ENCODE measurements at regions not wholly inside any gene's neighbourhood (a gene's known extent, or its start where the extent isn't known, plus 50 kb on each side); places are given as distances from the start of the nearest gene placed in this dataset.
A peak's percentile ranks its signal among the peaks of the same experiment; 100 is the strongest.

GRCh38 chr14:34059925-34060650 lies 109.2 kb upstream of the EGLN3 start (continued):
- TF ChIP-seq RAD21 (conservative IDR thresholded peaks at IDR 0.05 in 1 of 2, IDR thresholded peaks at IDR 0.05 in 1 of 2) = peak in 1 of 2 experiments; percentile 56; a peak in 3 of 5 replicates
- TF ChIP-seq ZC3H11A (IDR thresholded peaks at IDR 0.05) = no peak
- TF ChIP-seq GATA3 (IDR thresholded peaks at IDR 0.05; ENCODE audit: borderline replicate concordance) = no peak
- TF ChIP-seq ZNF302 (CRISPR knock-in tag; IDR thresholded peaks at IDR 0.05) = no peak
- no peak for TF ChIP-seq CEBPB (IDR thresholded peaks at IDR 0.05)
- no peak for TF ChIP-seq CHD4 (IDR thresholded peaks at IDR 0.05; ENCODE audit: borderline replicate concordance)
- TF ChIP-seq HMGXB4 (CRISPR knock-in tag; IDR thresholded peaks at IDR 0.05; ENCODE audit: borderline replicate concordance) = no peak
- no peak for TF ChIP-seq ZFP36 (IDR thresholded peaks at IDR 0.05; ENCODE audit: borderline replicate concordance, partially characterized antibody)
- no peak for TF ChIP-seq RFX5 (IDR thresholded peaks at IDR 0.05)
- TF ChIP-seq EP300 (IDR thresholded peaks at IDR 0.05) = no peak
- TF ChIP-seq TP53 (CRISPR knock-in tag; IDR thresholded peaks at IDR 0.05) = peak; percentile 75; the same call in 1 of the 2 replicates
- peak; percentile 86 for TF ChIP-seq MAFK (IDR thresholded peaks at IDR 0.05; ENCODE audit: partially characterized antibody)
- no peak for TF ChIP-seq POLR2AphosphoS2 (conservative IDR thresholded peaks at IDR 0.05; ENCODE audit: low read length)
- peak; percentile 63 for TF ChIP-seq SMC3 (IDR thresholded peaks at IDR 0.05)
- no peak for TF ChIP-seq HOXB13 (CRISPR knock-in tag; IDR thresholded peaks at IDR 0.05; ENCODE audit: low read depth)
- 0 out of 2 replicates have a peak, but pooled peaks have one; percentile 57 for TF ChIP-seq HOXB5 (CRISPR knock-in tag; IDR thresholded peaks at IDR 0.05)
- TF ChIP-seq EHMT2 (IDR thresholded peaks at IDR 0.05; ENCODE audit: low read depth) = no peak
- TF ChIP-seq CTCF (IDR thresholded peaks at IDR 0.05) = peak; percentile 41
- TF ChIP-seq KDM1A (IDR thresholded peaks at IDR 0.05; ENCODE audit: low read depth) = no peak
- 0 out of 2 replicates have a peak, but pooled peaks have one; percentile 2 for TF ChIP-seq ESRRA (IDR thresholded peaks at IDR 0.05; ENCODE audit: borderline replicate concordance, low read length)
- peak; percentile 66; the same call in 1 of the 2 replicates for TF ChIP-seq RNF2 (IDR thresholded peaks at IDR 0.05; ENCODE audit: borderline replicate concordance, low read depth)
- peak; percentile 26; the same call in 1 of the 2 replicates for TF ChIP-seq USF2 (IDR thresholded peaks at IDR 0.05)
- TF ChIP-seq JUNB (IDR thresholded peaks at IDR 0.05) = no peak
- no peak for TF ChIP-seq FOSB (CRISPR knock-in tag; IDR thresholded peaks at IDR 0.05)
